GM12878 (cell line): ENCODE measurements at regions not wholly inside any gene's neighbourhood (a gene's known extent, or its start where the extent isn't known, plus 50 kb on each side); places are given as distances from the start of the nearest gene placed in this dataset.

Experiments used
- BCL11A ChIP-seq: IDR thresholded peaks from 2 replicates; pipeline ENCODE4 v1.6.1; 2011; ENCODE audit warnings: low read depth, low read length
- BRCA1 ChIP-seq: IDR thresholded peaks from 2 replicates; pipeline ENCODE4 v1.6.1; 2011; ENCODE audit warnings: low read depth, low read length, improper control_type of control experiment
- CBFB ChIP-seq: IDR thresholded peaks from 2 replicates; pipeline ENCODE4 v1.6.1; 2016; ENCODE audit warnings: antibody characterized with exemption, low read depth
- CHD1 ChIP-seq: IDR thresholded peaks from 2 replicates; pipeline ENCODE4 v1.6.1; 2012; ENCODE audit warnings: low read depth, low read length, improper control_type of control experiment
- DPF2 ChIP-seq: fragments of 450-650 bp; IDR thresholded peaks from 2 replicates; pipeline ENCODE4 v1.6.1; 2017; ENCODE audit warnings: mild to moderate bottlenecking
- FOXM1 ChIP-seq: IDR thresholded peaks from 2 replicates; pipeline ENCODE4 v1.6.1; 2012; ENCODE audit warnings: low read depth, mild to moderate bottlenecking, inconsistent platforms, low read length, moderate library complexity
- MTA3 ChIP-seq: IDR thresholded peaks from 2 replicates; pipeline ENCODE4 v1.6.1; 2012; ENCODE audit warnings: low read length, inconsistent platforms, borderline replicate concordance
- NFIC ChIP-seq: IDR thresholded peaks from 2 replicates; pipeline ENCODE4 v1.6.1; 2012; ENCODE audit warnings: low read depth, mild to moderate bottlenecking, inconsistent platforms, low read length, moderate library complexity
- NR2F1 ChIP-seq: fragments of 450-650 bp; conservative IDR thresholded peaks from 2 replicates; pipeline ENCODE4 v1.6.1; 2017; ENCODE audit warnings: mild to moderate bottlenecking
- PAX8 ChIP-seq: fragments of 450-650 bp; IDR thresholded peaks from 2 replicates; pipeline ENCODE4 v1.6.1; 2017; ENCODE audit warnings: mild to moderate bottlenecking, moderate library complexity
- RUNX3 ChIP-seq: IDR thresholded peaks from 2 replicates; pipeline ENCODE4 v1.6.1; 2012; ENCODE audit warnings: low read length, inconsistent platforms
- SMC3 ChIP-seq: IDR thresholded peaks from 2 replicates; pipeline ENCODE4 v1.6.1; 2011; ENCODE audit warnings: low read length, improper control_type of control experiment, borderline replicate concordance
- STAT3 ChIP-seq: IDR thresholded peaks from 2 replicates; pipeline ENCODE4 v1.6.1; 2011; ENCODE audit warnings: low read depth, low read length, improper control_type of control experiment
- TBL1XR1 ChIP-seq: IDR thresholded peaks from 2 replicates; pipeline ENCODE4 v1.6.1; 2012; ENCODE audit warnings: low read depth, low read length, improper control_type of control experiment
- ZZZ3 ChIP-seq: IDR thresholded peaks from 2 replicates; pipeline ENCODE4 v1.6.1; 2011; ENCODE audit warnings: low read depth; ENCODE audit not compliant: control insufficient read depth, insufficient read length
- TF ChIP-seq, protein P1 (sequence below): fragments of 450-650 bp; IDR thresholded peaks from 2 replicates; pipeline ENCODE4 v1.6.1; 2018; ENCODE audit warnings: mild to moderate bottlenecking, low read depth, moderate library complexity; ENCODE audit not compliant: partially characterized antibody
- TF ChIP-seq, protein P2 (sequence below): fragments of 450-650 bp; IDR thresholded peaks from 2 replicates; pipeline ENCODE4 v1.6.1; 2016; ENCODE audit warnings: mild to moderate bottlenecking
- TF ChIP-seq, protein P3 (sequence below): fragments of 450-650 bp; IDR thresholded peaks from 2 replicates; pipeline ENCODE4 v1.6.1; 2016; ENCODE audit warnings: mild to moderate bottlenecking
- TF ChIP-seq, protein P4 (sequence below): IDR thresholded peaks from 2 replicates; pipeline ENCODE4 v1.6.1; 2012; ENCODE audit warnings: low read depth, low read length, improper control_type of control experiment
- TF ChIP-seq, protein P5 (sequence below): IDR thresholded peaks from 2 replicates; pipeline ENCODE4 v1.6.1; 2012; ENCODE audit warnings: low read depth, low read length, improper control_type of control experiment
- TF ChIP-seq, protein P6 (sequence below): fragments of 450-650 bp; formaldehyde crosslinking; IDR thresholded peaks from 2 replicates; pipeline ENCODE4 v1.4.0; 2022; ENCODE audit warnings: mild to moderate bottlenecking, moderate library complexity
- TF ChIP-seq, protein P7 (sequence below): IDR thresholded peaks from 2 replicates; pipeline ENCODE4 v1.6.1; 2012; ENCODE audit warnings: low read depth, low read length, improper control_type of control experiment

DNA sequence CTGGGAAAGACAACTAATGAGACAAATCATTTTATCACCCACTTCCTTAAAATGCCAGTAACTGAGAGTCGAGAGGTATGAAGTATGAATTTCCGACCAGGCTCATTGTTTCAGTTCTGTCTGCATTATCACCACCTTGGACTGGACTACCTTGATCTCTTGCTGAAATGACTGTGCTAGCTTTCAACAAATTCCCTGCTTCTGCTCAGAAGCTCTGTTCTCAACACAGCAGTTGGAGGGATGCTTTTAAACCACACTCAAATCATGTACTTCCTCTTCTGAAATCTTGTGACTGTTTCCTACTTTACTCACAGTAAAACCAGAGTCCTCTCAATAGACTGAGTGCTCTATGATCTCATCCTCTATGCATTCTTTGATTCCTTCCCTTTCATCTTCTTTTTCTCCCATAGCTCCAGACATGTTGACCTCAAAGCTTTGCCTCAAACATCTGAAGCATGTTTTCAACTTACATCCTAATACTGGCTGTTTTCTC lies 195.8 kb downstream of the KCNJ2 start (continued):
- TF ChIP-seq CHD1 (no peak), BRCA1 (no peak), PAX8 (no peak), RUNX3 (peak; percentile 95), SMC3 (no peak), NFIC (peak; percentile 98), FOXM1 (peak; percentile 94), NR2F1 (peak; percentile 75), MTA3 (peak; percentile 96), TBL1XR1 (no peak), CBFB (peak; percentile 42; the same call in 1 of the 2 replicates), ZZZ3 (no peak), STAT3 (no peak), BCL11A (peak; percentile 98), DPF2 (peak; percentile 99)
- TF ChIP-seq, protein P1, sequence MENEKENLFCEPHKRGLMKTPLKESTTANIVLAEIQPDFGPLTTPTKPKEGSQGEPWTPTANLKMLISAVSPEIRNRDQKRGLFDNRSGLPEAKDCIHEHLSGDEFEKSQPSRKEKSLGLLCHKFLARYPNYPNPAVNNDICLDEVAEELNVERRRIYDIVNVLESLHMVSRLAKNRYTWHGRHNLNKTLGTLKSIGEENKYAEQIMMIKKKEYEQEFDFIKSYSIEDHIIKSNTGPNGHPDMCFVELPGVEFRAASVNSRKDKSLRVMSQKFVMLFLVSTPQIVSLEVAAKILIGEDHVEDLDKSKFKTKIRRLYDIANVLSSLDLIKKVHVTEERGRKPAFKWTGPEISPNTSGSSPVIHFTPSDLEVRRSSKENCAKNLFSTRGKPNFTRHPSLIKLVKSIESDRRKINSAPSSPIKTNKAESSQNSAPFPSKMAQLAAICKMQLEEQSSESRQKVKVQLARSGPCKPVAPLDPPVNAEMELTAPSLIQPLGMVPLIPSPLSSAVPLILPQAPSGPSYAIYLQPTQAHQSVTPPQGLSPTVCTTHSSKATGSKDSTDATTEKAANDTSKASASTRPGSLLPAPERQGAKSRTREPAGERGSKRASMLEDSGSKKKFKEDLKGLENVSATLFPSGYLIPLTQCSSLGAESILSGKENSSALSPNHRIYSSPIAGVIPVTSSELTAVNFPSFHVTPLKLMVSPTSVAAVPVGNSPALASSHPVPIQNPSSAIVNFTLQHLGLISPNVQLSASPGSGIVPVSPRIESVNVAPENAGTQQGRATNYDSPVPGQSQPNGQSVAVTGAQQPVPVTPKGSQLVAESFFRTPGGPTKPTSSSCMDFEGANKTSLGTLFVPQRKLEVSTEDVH, result no peak
- TF ChIP-seq, protein P2, sequence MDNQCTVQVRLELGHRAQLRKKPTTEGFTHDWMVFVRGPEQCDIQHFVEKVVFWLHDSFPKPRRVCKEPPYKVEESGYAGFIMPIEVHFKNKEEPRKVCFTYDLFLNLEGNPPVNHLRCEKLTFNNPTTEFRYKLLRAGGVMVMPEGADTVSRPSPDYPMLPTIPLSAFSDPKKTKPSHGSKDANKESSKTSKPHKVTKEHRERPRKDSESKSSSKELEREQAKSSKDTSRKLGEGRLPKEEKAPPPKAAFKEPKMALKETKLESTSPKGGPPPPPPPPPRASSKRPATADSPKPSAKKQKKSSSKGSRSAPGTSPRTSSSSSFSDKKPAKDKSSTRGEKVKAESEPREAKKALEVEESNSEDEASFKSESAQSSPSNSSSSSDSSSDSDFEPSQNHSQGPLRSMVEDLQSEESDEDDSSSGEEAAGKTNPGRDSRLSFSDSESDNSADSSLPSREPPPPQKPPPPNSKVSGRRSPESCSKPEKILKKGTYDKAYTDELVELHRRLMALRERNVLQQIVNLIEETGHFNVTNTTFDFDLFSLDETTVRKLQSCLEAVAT, result peak; percentile 77
- TF ChIP-seq, protein P3, sequence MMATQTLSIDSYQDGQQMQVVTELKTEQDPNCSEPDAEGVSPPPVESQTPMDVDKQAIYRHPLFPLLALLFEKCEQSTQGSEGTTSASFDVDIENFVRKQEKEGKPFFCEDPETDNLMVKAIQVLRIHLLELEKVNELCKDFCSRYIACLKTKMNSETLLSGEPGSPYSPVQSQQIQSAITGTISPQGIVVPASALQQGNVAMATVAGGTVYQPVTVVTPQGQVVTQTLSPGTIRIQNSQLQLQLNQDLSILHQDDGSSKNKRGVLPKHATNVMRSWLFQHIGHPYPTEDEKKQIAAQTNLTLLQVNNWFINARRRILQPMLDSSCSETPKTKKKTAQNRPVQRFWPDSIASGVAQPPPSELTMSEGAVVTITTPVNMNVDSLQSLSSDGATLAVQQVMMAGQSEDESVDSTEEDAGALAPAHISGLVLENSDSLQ, result no peak
- TF ChIP-seq, protein P4, sequence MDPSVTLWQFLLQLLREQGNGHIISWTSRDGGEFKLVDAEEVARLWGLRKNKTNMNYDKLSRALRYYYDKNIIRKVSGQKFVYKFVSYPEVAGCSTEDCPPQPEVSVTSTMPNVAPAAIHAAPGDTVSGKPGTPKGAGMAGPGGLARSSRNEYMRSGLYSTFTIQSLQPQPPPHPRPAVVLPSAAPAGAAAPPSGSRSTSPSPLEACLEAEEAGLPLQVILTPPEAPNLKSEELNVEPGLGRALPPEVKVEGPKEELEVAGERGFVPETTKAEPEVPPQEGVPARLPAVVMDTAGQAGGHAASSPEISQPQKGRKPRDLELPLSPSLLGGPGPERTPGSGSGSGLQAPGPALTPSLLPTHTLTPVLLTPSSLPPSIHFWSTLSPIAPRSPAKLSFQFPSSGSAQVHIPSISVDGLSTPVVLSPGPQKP, result no peak
- TF ChIP-seq, protein P5, sequence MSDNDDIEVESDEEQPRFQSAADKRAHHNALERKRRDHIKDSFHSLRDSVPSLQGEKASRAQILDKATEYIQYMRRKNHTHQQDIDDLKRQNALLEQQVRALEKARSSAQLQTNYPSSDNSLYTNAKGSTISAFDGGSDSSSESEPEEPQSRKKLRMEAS, result no peak
- TF ChIP-seq, protein P6, sequence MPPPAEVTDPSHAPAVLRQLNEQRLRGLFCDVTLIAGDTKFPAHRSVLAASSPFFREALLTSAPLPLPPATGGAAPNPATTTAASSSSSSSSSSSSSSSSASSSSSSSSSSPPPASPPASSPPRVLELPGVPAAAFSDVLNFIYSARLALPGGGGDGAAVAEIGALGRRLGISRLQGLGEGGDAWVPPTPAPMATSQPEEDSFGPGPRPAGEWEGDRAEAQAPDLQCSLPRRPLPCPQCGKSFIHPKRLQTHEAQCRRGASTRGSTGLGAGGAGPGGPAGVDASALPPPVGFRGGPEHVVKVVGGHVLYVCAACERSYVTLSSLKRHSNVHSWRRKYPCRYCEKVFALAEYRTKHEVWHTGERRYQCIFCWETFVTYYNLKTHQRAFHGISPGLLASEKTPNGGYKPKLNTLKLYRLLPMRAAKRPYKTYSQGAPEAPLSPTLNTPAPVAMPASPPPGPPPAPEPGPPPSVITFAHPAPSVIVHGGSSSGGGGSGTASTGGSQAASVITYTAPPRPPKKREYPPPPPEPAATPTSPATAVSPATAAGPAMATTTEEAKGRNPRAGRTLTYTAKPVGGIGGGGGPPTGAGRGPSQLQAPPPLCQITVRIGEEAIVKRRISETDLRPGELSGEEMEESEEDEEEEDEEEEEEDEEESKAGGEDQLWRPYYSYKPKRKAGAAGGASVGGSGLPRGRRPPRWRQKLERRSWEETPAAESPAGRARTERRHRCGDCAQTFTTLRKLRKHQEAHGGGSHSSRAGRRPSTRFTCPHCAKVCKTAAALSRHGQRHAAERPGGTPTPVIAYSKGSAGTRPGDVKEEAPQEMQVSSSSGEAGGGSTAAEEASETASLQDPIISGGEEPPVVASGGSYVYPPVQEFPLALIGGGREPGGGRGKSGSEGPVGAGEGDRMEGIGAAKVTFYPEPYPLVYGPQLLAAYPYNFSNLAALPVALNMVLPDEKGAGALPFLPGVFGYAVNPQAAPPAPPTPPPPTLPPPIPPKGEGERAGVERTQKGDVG (CRISPR knock-in tag), result no peak
- TF ChIP-seq, protein P7, sequence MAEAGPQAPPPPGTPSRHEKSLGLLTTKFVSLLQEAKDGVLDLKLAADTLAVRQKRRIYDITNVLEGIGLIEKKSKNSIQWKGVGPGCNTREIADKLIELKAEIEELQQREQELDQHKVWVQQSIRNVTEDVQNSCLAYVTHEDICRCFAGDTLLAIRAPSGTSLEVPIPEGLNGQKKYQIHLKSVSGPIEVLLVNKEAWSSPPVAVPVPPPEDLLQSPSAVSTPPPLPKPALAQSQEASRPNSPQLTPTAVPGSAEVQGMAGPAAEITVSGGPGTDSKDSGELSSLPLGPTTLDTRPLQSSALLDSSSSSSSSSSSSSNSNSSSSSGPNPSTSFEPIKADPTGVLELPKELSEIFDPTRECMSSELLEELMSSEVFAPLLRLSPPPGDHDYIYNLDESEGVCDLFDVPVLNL, result no peak
